ENCODE measurements at regions not wholly inside any gene's neighbourhood (a gene's known extent, or its start where the extent isn't known, plus 50 kb on each side); places are given as distances from the start of the nearest gene placed in this dataset.

DNA sequence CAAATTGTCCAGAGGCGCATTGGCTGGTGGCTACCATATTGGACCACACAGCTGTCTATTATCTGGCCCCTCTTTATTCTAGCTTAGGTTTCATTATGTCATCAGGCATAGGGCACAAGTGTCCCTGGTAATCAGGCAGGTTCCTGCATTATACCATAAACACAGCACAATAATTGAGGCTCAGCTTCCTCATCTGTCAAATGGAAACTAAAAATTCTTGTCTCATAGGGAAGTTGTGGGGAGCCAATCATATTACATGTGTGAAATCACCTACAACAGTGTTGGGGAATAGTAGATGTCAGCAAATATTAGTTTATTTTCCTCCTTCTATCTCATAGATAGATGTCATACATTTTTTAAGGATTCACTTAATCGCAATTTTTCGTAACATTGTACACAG is 231.0 kb upstream of the SORL1-AS1 start:
- TF ChIP-seq CTCF (IDR thresholded peaks at IDR 0.05): no peak
- no peak for TF ChIP-seq POLR2A (IDR thresholded peaks at IDR 0.05)

Measured in breast epithelium (tissue), 3 donors.